ENCODE measurements at regions not wholly inside any gene's neighbourhood (a gene's known extent, or its start where the extent isn't known, plus 50 kb on each side); places are given as distances from the start of the nearest gene placed in this dataset.

DNA sequence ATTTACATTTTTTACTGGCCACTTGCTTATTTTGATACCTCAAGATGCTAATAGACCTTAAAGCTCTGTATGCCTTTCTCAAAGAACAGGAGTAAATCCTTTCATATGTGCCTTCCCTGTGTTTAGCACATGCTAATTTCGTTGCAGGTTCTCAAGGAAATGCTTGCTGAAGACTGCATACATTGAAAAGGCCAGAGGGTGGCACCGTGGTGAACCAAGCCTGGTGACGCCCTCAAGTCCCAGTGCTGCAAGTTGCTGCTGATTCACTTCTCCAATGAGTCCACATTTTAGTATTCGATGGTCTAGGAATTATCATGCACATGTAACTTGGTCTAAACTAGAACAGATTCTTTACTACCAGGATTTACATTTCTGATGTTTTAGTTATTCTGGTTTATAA lies 94.1 kb downstream of the CLDN17 start:
- no peak for DNase-seq (ENCODE audit: low read depth, low spot score)
- TF ChIP-seq CTCF (IDR thresholded peaks at IDR 0.05; ENCODE audit: insufficient read depth, low read length, missing control alignments), result peak; percentile 26
- H3K4me3 ChIP-seq (ENCODE audit: low read depth, low read length), result no peak overlapping the region
- CTCF ChIA-PET, result no interaction called here
- POLR2A ChIA-PET, result no interaction called here

DNA sequence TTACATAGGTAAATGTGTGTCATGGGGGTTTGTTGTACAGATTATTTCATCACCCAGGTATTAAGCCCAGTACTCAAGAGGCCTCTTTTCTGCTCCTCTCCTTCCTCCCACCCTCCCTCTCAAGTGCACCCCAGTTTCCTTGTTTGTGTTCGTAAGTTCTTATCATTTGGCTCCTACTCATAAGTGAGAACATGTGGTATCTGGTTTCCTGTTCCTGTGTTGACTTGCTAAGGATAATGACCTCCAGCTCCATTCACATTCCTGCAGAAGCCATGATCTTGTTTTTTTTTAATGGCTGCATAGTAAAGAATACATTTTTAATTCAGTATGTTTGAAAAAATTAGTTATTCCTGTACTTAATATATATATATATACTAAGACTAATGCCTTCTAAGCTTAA lies 107.7 kb downstream of the CLDN17 start:
- no peak overlapping the region for H3K4me3 ChIP-seq (ENCODE audit: low read depth, low read length)
- POLR2A ChIA-PET, result no interaction called here
- DNase-seq (ENCODE audit: low read depth, low spot score), result no peak
- CTCF ChIA-PET, result no interaction called here
- no peak for TF ChIP-seq CTCF (IDR thresholded peaks at IDR 0.05; ENCODE audit: insufficient read depth, low read length, missing control alignments)

DNA sequence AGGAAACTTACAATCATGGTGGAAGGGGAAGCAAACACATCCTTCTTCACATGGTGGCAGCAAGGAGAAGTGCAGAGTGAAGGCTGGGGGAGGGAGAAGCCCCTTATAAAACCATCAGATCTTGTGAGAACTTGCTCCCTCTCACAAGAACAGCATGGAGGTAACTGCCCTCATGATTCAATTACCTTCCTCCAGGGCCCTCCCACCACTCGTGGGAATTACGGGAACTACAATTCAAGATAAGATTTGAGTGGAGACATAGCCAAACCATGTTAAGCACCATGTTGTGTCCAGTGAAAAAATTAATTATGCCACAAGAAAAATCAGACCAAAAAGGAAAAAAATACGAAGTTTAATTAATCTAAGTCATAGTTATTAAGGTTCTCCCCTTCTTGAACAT lies 109.5 kb downstream of the CLDN17 start:
- CTCF ChIA-PET, result interaction anchor here (1.5 kb wide), 1 partner anchor 13 kb away, joined by 4 read pairs; no protein-coding TSS in a partner anchor
- no peak for TF ChIP-seq CTCF (IDR thresholded peaks at IDR 0.05; ENCODE audit: insufficient read depth, low read length, missing control alignments)

DNA sequence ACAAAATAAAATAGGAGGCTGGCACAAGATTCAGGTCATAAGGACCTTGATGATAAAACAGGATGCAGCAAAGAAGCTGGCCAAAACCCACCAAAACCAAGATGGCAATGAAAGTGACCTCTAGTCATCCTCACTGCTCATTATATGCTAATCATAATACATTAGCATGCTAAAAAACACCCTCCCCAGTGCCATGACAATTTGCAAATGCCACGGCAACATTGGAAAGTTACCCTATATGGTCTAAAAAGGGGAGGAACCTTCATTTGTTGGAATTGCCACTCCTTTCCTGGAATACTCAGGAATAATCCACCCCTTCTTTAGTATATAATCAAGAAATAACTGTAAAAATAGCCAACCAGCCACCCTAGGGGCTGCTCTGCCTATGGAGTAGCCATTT lies 108.8 kb upstream of the GRIK1 start:
- H3K4me3 ChIP-seq (ENCODE audit: low read depth, low read length), result no peak overlapping the region
- TF ChIP-seq CTCF (IDR thresholded peaks at IDR 0.05; ENCODE audit: insufficient read depth, low read length, missing control alignments), result no peak
- ChIA-PET CTCF (no interaction called here), POLR2A (no interaction called here)
- DNase-seq (ENCODE audit: low read depth, low spot score), result no peak

More for the DNA sequence above, 109.5 kb downstream of the CLDN17 start:
- H3K4me3 ChIP-seq (ENCODE audit: low read depth, low read length), result no peak overlapping the region
- no peak for DNase-seq (ENCODE audit: low read depth, low spot score)
- POLR2A ChIA-PET, result no interaction called here

GRCh38 chr21:30044447-30045064 lies 104.8 kb upstream of the GRIK1 start:
- CTCF ChIA-PET, result interaction anchor here (0.9 to 4.4 kb wide), 8 partner anchors 9 to 1136 kb away, joined by 3 to 66 read pairs (median 4); no protein-coding TSS in a partner anchor
- POLR2A ChIA-PET, result no interaction called here
- H3K4me3 ChIP-seq (ENCODE audit: low read depth, low read length), result no peak overlapping the region
- peak; percentile 54 for TF ChIP-seq CTCF (IDR thresholded peaks at IDR 0.05; ENCODE audit: insufficient read depth, low read length, missing control alignments)
- no peak for DNase-seq (ENCODE audit: low read depth, low spot score)

DNA sequence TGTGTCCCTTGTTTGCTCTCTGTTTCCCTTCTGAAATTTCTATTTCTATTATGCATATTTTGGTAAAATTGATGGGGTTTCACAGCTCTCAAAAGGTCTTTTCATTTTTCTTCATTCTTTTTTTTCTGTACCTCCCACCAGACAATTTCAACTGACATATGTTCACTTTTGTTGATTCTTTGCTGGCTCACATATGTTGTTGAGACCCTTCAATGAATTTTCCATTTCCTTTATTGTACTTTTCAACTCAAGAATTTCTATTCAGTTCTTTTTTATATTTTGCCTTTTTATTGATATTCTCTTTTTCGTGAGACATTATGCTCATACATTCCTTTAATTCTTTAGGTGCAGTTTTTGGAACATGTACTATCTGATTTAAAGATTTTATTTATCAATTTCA lies 102.6 kb upstream of the GRIK1 start:
- no peak for DNase-seq (ENCODE audit: low read depth, low spot score)
- CTCF ChIA-PET, result interaction anchor here (0.9 to 4.4 kb wide), 2 partner anchors 954 to 1044 kb away, joined by 3 to 66 read pairs; no protein-coding TSS in a partner anchor
- H3K4me3 ChIP-seq (ENCODE audit: low read depth, low read length), result no peak overlapping the region
- POLR2A ChIA-PET, result no interaction called here
- TF ChIP-seq CTCF (IDR thresholded peaks at IDR 0.05; ENCODE audit: insufficient read depth, low read length, missing control alignments), result no peak

All from AG04449 (cell line).